Keratinocyte (primary cell): ENCODE measurements at regions not wholly inside any gene's neighbourhood (a gene's known extent, or its start where the extent isn't known, plus 50 kb on each side); places are given as distances from the start of the nearest gene placed in this dataset.

ENCODE experiments used
- DNase-seq: peaks from one replicate; pipeline ENCODE4 v3.0.0-alpha.2; 2011; ENCODE audit warnings: low read depth, missing footprints, low spot score
- FAIRE-seq: peaks from 2 replicates; lab custom pipeline; 2011; peaks lifted over from hg19 to GRCh38; lab: Jason Lieb, UNC
- H2AFZ ChIP-seq: 2 replicates; pipeline ENCODE4 v1.6.0; 2012; ENCODE audit warnings: low read length, control low read depth, inconsistent platforms; ENCODE audit not compliant: control insufficient read depth
- H3K27ac ChIP-seq: 2 replicates; pipeline ENCODE4 v1.5.1; 2011; ENCODE audit warnings: low read length; ENCODE audit not compliant: control insufficient read depth, insufficient read depth
- H3K27me3 ChIP-seq: 3 replicates; pipeline ENCODE4 v1.6.0; 2011; ENCODE audit warnings: low read length; ENCODE audit not compliant: control insufficient read depth, insufficient read depth; ENCODE audit errors: extremely low read depth
- H3K36me3 ChIP-seq, 2 experiments: 2 replicates in 1 of 2; 3 replicates in 1 of 2; pipeline ENCODE4 v1.5.1; 2011; ENCODE audit warnings: low read length in 2 of 2, mild to moderate bottlenecking in 1 of 2; ENCODE audit not compliant: control insufficient read depth in 2 of 2, insufficient read depth in 2 of 2; ENCODE audit errors: extremely low read depth in 1 of 2
- H3K4me1 ChIP-seq: 3 replicates; pipeline ENCODE4 v1.5.1; 2011; ENCODE audit warnings: low read length; ENCODE audit not compliant: control insufficient read depth, insufficient read depth; ENCODE audit errors: extremely low read depth
- H3K4me2 ChIP-seq: 3 replicates; pipeline ENCODE4 v1.6.0; 2011; ENCODE audit warnings: low read depth, low read length; ENCODE audit not compliant: control insufficient read depth, insufficient read depth; ENCODE audit errors: extremely low read depth
- H3K4me3 ChIP-seq, 3 experiments: fragments of 200-600 bp in 1 of 3; sonication (generic) in 1 of 3; 2 replicates in 2 of 3; 3 replicates in 1 of 3; pipeline ENCODE4 v1.5.1; 2011 to 2016; ENCODE audit warnings: low read length in 3 of 3, mild to moderate bottlenecking in 3 of 3, control low read depth in 2 of 3, inconsistent platforms in 1 of 3, low read depth in 1 of 3, mixed read lengths in 1 of 3, mixed run types in 1 of 3, moderate library complexity in 1 of 3; ENCODE audit not compliant: control insufficient read depth in 2 of 3, insufficient read depth in 2 of 3; ENCODE audit errors: extremely low read depth in 1 of 3
- H3K79me2 ChIP-seq: 2 replicates; pipeline ENCODE4 v1.6.0; 2012; ENCODE audit warnings: low read length; ENCODE audit not compliant: control insufficient read depth, insufficient read depth
- H3K9ac ChIP-seq: 3 replicates; pipeline ENCODE4 v1.6.0; 2011; ENCODE audit warnings: low read length; ENCODE audit not compliant: control insufficient read depth, insufficient read depth; ENCODE audit errors: extremely low read depth
- H3K9me1 ChIP-seq: 3 replicates; pipeline ENCODE4 v1.6.0; 2011; ENCODE audit warnings: low read length; ENCODE audit not compliant: control insufficient read depth, insufficient read depth; ENCODE audit errors: extremely low read depth
- H3K9me3 ChIP-seq: 2 replicates; pipeline ENCODE4 v1.5.1; 2012; ENCODE audit warnings: low read depth, low read length; ENCODE audit not compliant: control insufficient read depth
- H4K20me1 ChIP-seq: 3 replicates; pipeline ENCODE4 v1.6.0; 2011; ENCODE audit warnings: low read length; ENCODE audit not compliant: control insufficient read depth, insufficient read depth; ENCODE audit errors: extremely low read depth
- CTCF ChIP-seq, 3 experiments: IDR thresholded peaks in 1 of 3; conservative IDR thresholded peaks in 1 of 3; optimal IDR thresholded peaks in 1 of 3; 2 replicates in 2 of 3; 3 replicates in 1 of 3; pipeline versions ENCODE3 to v1.5.1; 2011; ENCODE audit warnings: low read length in 3 of 3, mild to moderate bottlenecking in 3 of 3, moderate library complexity in 2 of 3, control low read depth in 1 of 3, inconsistent platforms in 1 of 3; ENCODE audit not compliant: insufficient read depth in 2 of 3; ENCODE audit errors: extremely low read depth in 1 of 3
- EZH2 ChIP-seq: IDR thresholded peaks from one replicate; pipeline ENCODE4 v1.6.1; 2012; ENCODE audit warnings: inconsistent platforms, mild to moderate bottlenecking, low read length, moderate library complexity
- dilution Hi-C: fragments of 300-500 bp; cut with MboI; formaldehyde crosslinking; loops from one replicate; pipeline ENCODE4 v1.7.0; 2020; ENCODE audit warnings: low sequenced_read_pairs; ENCODE audit not compliant: extremely low pct_ligation_motif_present

DNA sequence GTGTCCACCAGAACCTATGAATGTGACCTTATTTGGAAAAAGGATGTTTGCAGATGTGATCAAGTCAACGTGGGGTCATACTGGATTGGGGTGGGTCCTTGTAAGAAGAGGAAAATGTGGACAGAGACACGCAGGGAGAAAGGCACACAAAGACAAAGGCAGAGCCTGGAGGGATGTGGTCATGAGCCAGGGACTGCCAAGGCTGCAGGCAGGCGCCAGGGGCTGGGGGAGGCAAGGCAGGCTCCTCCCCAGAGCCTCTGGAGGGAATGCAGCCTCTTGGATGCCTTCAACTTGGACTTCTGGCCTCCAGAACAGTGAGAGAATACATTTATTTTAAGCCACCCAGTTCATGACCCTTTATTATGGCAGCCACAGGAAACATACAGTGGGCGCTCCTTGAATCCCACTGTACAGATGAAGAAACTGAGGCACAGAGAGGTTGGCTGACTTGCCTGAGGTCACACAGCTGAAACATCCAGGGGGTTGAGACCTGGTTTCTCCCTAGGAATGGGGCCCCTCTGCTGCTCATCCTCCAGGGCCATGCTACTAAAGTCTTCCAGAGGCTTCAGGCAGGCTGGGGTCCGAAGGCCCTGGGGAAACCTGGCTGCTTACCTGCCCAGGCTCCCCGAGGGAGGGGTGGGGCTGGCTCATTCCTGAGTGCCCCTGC is 99.7 kb downstream of the RFLNA start:
- Histone ChIP-seq H3K9ac (no peak overlapping the region), H2AFZ (no peak overlapping the region), H3K27ac (no peak overlapping the region), H3K79me2 (no peaks in the 10 kb centered on the region), H3K9me3 (no peaks in the 10 kb centered on the region), H3K27me3 (no peaks in the 10 kb centered on the region), H3K4me2 (no peak overlapping the region), H3K9me1 (no peaks in the 10 kb centered on the region), H3K4me1 (peaks cover 27% of the 10 kb centered on the region), H3K36me3 (peaks cover 31 to 50% of the 10 kb centered on the region in 2 experiments), H4K20me1 (no peaks in the 10 kb centered on the region), H3K4me3 (no peak overlapping the region)
- dilution Hi-C loops, result no loop called here
- DNase-seq (no peak), FAIRE-seq (no peak)
- no peak for TF ChIP-seq EZH2
- TF ChIP-seq CTCF (optimal IDR thresholded peaks at IDR 0.05 in 1 of 3, IDR thresholded peaks at IDR 0.05 in 1 of 3, conservative IDR thresholded peaks at IDR 0.05 in 1 of 3; ENCODE audit: extremely low read depth in 1 of 3, insufficient read depth in 2 of 3, low read length in 3 of 3), result no peak

DNA sequence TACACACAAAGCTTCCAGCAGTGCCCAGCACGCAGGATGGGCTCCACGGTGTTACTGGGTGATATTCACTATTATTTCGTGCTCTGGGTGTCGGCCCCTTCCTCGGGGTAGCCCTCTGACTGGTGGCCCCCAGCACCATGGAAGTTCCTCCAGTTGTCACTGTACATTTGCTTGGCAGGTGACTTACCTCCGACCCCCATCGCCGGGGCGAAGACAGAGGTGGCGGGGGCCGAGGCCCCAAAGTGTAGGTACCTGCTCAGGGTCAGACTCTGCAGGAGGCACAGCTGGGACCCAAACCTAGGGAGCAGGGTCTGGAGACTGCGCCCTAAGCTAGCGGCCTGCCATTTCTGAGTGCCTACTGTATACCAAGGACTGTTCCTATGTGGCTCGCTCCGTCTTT is 98.9 kb downstream of the RFLNA start:
- dilution Hi-C loops, result no loop called here
- Histone ChIP-seq H3K9me3 (no peaks in the 10 kb centered on the region), H3K27me3 (no peaks in the 10 kb centered on the region), H3K4me2 (no peak overlapping the region), H3K4me1 (peaks cover 29% of the 10 kb centered on the region), H3K36me3 (peaks cover 27 to 46% of the 10 kb centered on the region in 2 experiments), H3K79me2 (no peaks in the 10 kb centered on the region), H3K9ac (no peak overlapping the region), H3K4me3 (no peak overlapping the region), H3K27ac (no peak overlapping the region), H3K9me1 (no peaks in the 10 kb centered on the region), H2AFZ (no peak overlapping the region), H4K20me1 (no peaks in the 10 kb centered on the region)
- FAIRE-seq (no peak), DNase-seq (no peak)
- TF ChIP-seq EZH2, result no peak
- no peak for TF ChIP-seq CTCF (optimal IDR thresholded peaks at IDR 0.05 in 1 of 3, IDR thresholded peaks at IDR 0.05 in 1 of 3, conservative IDR thresholded peaks at IDR 0.05 in 1 of 3; ENCODE audit: extremely low read depth in 1 of 3, insufficient read depth in 2 of 3, low read length in 3 of 3)
